DOHH2 (cell line): ENCODE measurements at regions not wholly inside any gene's neighbourhood (a gene's known extent, or its start where the extent isn't known, plus 50 kb on each side); places are given as distances from the start of the nearest gene placed in this dataset.

Source experiments
- H3F3A ChIP-seq: fragments of 200-600 bp; sonication (generic), shearing (Covaris generic); 2 replicates; pipeline ENCODE4 v1.6.0; 2016; ENCODE audit warnings: antibody characterized with exemption, mild to moderate bottlenecking; ENCODE audit not compliant: control insufficient read depth, insufficient read depth
- H3K27ac ChIP-seq: fragments of 200-600 bp; sonication (generic); 2 replicates; pipeline ENCODE4 v1.5.1; 2014; ENCODE audit warnings: low read depth, mild to moderate bottlenecking, low read length, moderate library complexity
- H3K27me3 ChIP-seq: fragments of 200-600 bp; sonication (generic); 2 replicates; pipeline ENCODE4 v1.6.1; 2014; ENCODE audit warnings: mild to moderate bottlenecking, low read length, mixed read lengths; ENCODE audit not compliant: control insufficient read depth
- H3K36me3 ChIP-seq: fragments of 200-600 bp; sonication (generic); 2 replicates; pipeline ENCODE4 v1.6.1; 2014; ENCODE audit warnings: mild to moderate bottlenecking, low read length, moderate library complexity, mixed read lengths; ENCODE audit not compliant: control insufficient read depth
- H3K4me1 ChIP-seq: fragments of 200-600 bp; sonication (generic); 2 replicates; pipeline ENCODE4 v1.6.1; 2014; ENCODE audit warnings: mild to moderate bottlenecking, low read length, mixed read lengths; ENCODE audit not compliant: control insufficient read depth
- H3K4me2 ChIP-seq: fragments of 200-600 bp; sonication (generic); 2 replicates; pipeline ENCODE4 v1.6.0; 2014; ENCODE audit warnings: mild to moderate bottlenecking, low read length, moderate library complexity
- H3K4me3 ChIP-seq: fragments of 200-600 bp; sonication (generic); 2 replicates; pipeline ENCODE4 v1.5.1; 2014; ENCODE audit warnings: mild to moderate bottlenecking, low read length, mixed read lengths
- H3K79me2 ChIP-seq: fragments of 200-600 bp; sonication (generic); 2 replicates; pipeline ENCODE4 v1.6.1; 2014; ENCODE audit warnings: mild to moderate bottlenecking, low read length, mixed read lengths; ENCODE audit not compliant: control insufficient read depth
- H3K9me2 ChIP-seq: fragments of 200-600 bp; sonication (generic); replicated peaks from 2 replicates; pipeline ENCODE4 v1.6.1; 2014; ENCODE audit warnings: mild to moderate bottlenecking, low read length, mixed read lengths; ENCODE audit not compliant: control insufficient read depth
- H3K9me3 ChIP-seq: fragments of 200-600 bp; sonication (generic); 2 replicates; pipeline ENCODE4 v1.6.1; 2014; ENCODE audit warnings: antibody characterized with exemption, low read length, mixed read lengths; ENCODE audit not compliant: control insufficient read depth, insufficient read depth
- H4K20me1 ChIP-seq: fragments of 200-600 bp; sonication (generic); 2 replicates; pipeline ENCODE4 v1.6.0; 2014; ENCODE audit warnings: low read depth, mild to moderate bottlenecking, antibody characterized with exemption, low read length, moderate library complexity; ENCODE audit not compliant: control insufficient read depth, insufficient read depth
- CTCF ChIP-seq: fragments of 200-600 bp; sonication (generic); IDR thresholded peaks from one replicate; pipeline ENCODE4 v1.5.1; 2014; ENCODE audit warnings: antibody characterized with exemption, mild to moderate bottlenecking, low read depth, low read length; ENCODE audit not compliant: poor library complexity, severe bottlenecking
- EZH2phosphoT487 ChIP-seq: fragments of 200-600 bp; sonication (generic); IDR thresholded peaks from 2 replicates; pipeline ENCODE4 v1.6.1; 2017; ENCODE audit warnings: borderline replicate concordance, mild to moderate bottlenecking, antibody characterized with exemption, low read length, moderate library complexity, mixed read lengths

- TF ChIP-seq EZH2phosphoT487, result no peak
- TF ChIP-seq CTCF, result no peak
- H3K79me2 ChIP-seq, result no peaks in the 10 kb centered on the region
- H3K4me3 ChIP-seq, result no peak overlapping the region
- H3K4me2 ChIP-seq, result no peak overlapping the region
- H3K27ac ChIP-seq, result no peak overlapping the region
- no peaks in the 10 kb centered on the region for H4K20me1 ChIP-seq
- H3K4me1 ChIP-seq, result no peaks in the 10 kb centered on the region
- no peaks in the 10 kb centered on the region for H3F3A ChIP-seq
- no peaks in the 10 kb centered on the region for H3K27me3 ChIP-seq
- H3K36me3 ChIP-seq, result no peaks in the 10 kb centered on the region
- no peaks in the 10 kb centered on the region for H3K9me2 ChIP-seq
- H3K9me3 ChIP-seq, result no peaks in the 10 kb centered on the region
These were observed 449.5 kb downstream of the BCAT1 start for GRCh38 chr12:24499151-24500146.

- H3K4me2 ChIP-seq, result no peak overlapping the region
- no peaks in the 10 kb centered on the region for H3K4me1 ChIP-seq
- H3K36me3 ChIP-seq, result no peaks in the 10 kb centered on the region
- no peak overlapping the region for H3K4me3 ChIP-seq
- H3K27me3 ChIP-seq, result no peaks in the 10 kb centered on the region
- no peaks in the 10 kb centered on the region for H3F3A ChIP-seq
- no peaks in the 10 kb centered on the region for H3K9me2 ChIP-seq
- TF ChIP-seq CTCF, result no peak
- no peak for TF ChIP-seq EZH2phosphoT487
- H4K20me1 ChIP-seq, result no peaks in the 10 kb centered on the region
- no peaks in the 10 kb centered on the region for H3K79me2 ChIP-seq
- no peaks in the 10 kb centered on the region for H3K9me3 ChIP-seq
- no peak overlapping the region for H3K27ac ChIP-seq
These were observed 452.1 kb downstream of the BCAT1 start for GRCh38 chr12:24496755-24497154.

- H3K4me1 ChIP-seq, result no peaks in the 10 kb centered on the region
- H4K20me1 ChIP-seq, result no peaks in the 10 kb centered on the region
- no peaks in the 10 kb centered on the region for H3K36me3 ChIP-seq
- H3K9me2 ChIP-seq, result no peaks in the 10 kb centered on the region
- no peaks in the 10 kb centered on the region for H3K27me3 ChIP-seq
- H3F3A ChIP-seq, result no peaks in the 10 kb centered on the region
- H3K4me2 ChIP-seq, result no peak overlapping the region
- no peak overlapping the region for H3K4me3 ChIP-seq
- TF ChIP-seq EZH2phosphoT487 (no peak), CTCF (no peak)
- no peak overlapping the region for H3K27ac ChIP-seq
- H3K9me3 ChIP-seq, result no peaks in the 10 kb centered on the region
- H3K79me2 ChIP-seq, result no peaks in the 10 kb centered on the region
These were observed 454.5 kb downstream of the BCAT1 start for GRCh38 chr12:24494401-24494800.
